ENCODE measurements at regions not wholly inside any gene's neighbourhood (a gene's known extent, or its start where the extent isn't known, plus 50 kb on each side); places are given as distances from the start of the nearest gene placed in this dataset.
A peak's percentile ranks its signal among the peaks of the same experiment; 100 is the strongest.

GRCh38 chr2:38442643-38443541, 65.8 kb upstream of the ATL2 start:
- H3K4me1 ChIP-seq (ENCODE audit: control insufficient read depth, insufficient read depth, low read length) = peaks cover 11% of the 10 kb centered on the region
- no peak overlapping the region for H3K4me3 ChIP-seq (ENCODE audit: low read depth, low read length)
- H3K9me3 ChIP-seq (ENCODE audit: control insufficient read depth, insufficient read depth, low read length) = no peaks in the 10 kb centered on the region
- no peaks in the 10 kb centered on the region for H3K36me3 ChIP-seq (ENCODE audit: control insufficient read depth, insufficient read depth, low read length)
- H3K27ac ChIP-seq (ENCODE audit: low read depth, low read length) = no peak overlapping the region
- H3K27me3 ChIP-seq (ENCODE audit: control insufficient read depth, insufficient read depth, low read length) = no peaks in the 10 kb centered on the region
- WGBS (ENCODE audit: insufficient coverage) = 14% methylated on average over 5 of the region's 8 CpGs
- DNase-seq (ENCODE audit: low read depth in 4 of 6, low spot score in 6 of 6) = peak in 2 of 6 donors; percentile 68 to 86

GRCh38 chr2:38441346-38441745, 64.3 kb upstream of the ATL2 start:
- Histone ChIP-seq H3K27me3 (ENCODE audit: control insufficient read depth, insufficient read depth, low read length) (no peaks in the 10 kb centered on the region), H3K36me3 (ENCODE audit: control insufficient read depth, insufficient read depth, low read length) (no peaks in the 10 kb centered on the region), H3K9me3 (ENCODE audit: control insufficient read depth, insufficient read depth, low read length) (no peaks in the 10 kb centered on the region), H3K4me1 (ENCODE audit: control insufficient read depth, insufficient read depth, low read length) (peaks cover 11% of the 10 kb centered on the region), H3K4me3 (ENCODE audit: low read depth, low read length) (no peak overlapping the region), H3K27ac (ENCODE audit: low read depth, low read length) (no peak overlapping the region)
- no peak for DNase-seq (ENCODE audit: low read depth in 4 of 6, low spot score in 6 of 6)
- WGBS (ENCODE audit: insufficient coverage) = 93% methylated on average over 5 of the region's 7 CpGs

- peak in 1 of 6 donors; percentile 20 for DNase-seq (ENCODE audit: low read depth in 4 of 6, low spot score in 6 of 6)
- Histone ChIP-seq H3K27me3 (ENCODE audit: control insufficient read depth, insufficient read depth, low read length) (no peaks in the 10 kb centered on the region), H3K9me3 (ENCODE audit: control insufficient read depth, insufficient read depth, low read length) (no peaks in the 10 kb centered on the region), H3K27ac (ENCODE audit: low read depth, low read length) (no peak overlapping the region), H3K4me3 (ENCODE audit: low read depth, low read length) (no peak overlapping the region), H3K36me3 (ENCODE audit: control insufficient read depth, insufficient read depth, low read length) (no peaks in the 10 kb centered on the region), H3K4me1 (ENCODE audit: control insufficient read depth, insufficient read depth, low read length) (peaks cover 11% of the 10 kb centered on the region)
- 71% methylated on average over 3 of the region's 5 CpGs for WGBS (ENCODE audit: insufficient coverage)
These were observed 63.6 kb upstream of the ATL2 start for GRCh38 chr2:38440655-38441054.

- Histone ChIP-seq H3K36me3 (ENCODE audit: control insufficient read depth, insufficient read depth, low read length) (no peaks in the 10 kb centered on the region), H3K9me3 (ENCODE audit: control insufficient read depth, insufficient read depth, low read length) (no peaks in the 10 kb centered on the region), H3K4me1 (ENCODE audit: control insufficient read depth, insufficient read depth, low read length) (peaks cover 11% of the 10 kb centered on the region), H3K4me3 (ENCODE audit: low read depth, low read length) (no peak overlapping the region), H3K27ac (ENCODE audit: low read depth, low read length) (no peak overlapping the region), H3K27me3 (ENCODE audit: control insufficient read depth, insufficient read depth, low read length) (no peaks in the 10 kb centered on the region)
- WGBS (ENCODE audit: insufficient coverage) = 75% methylated on average over 2 of the region's 3 CpGs
- no peak for DNase-seq (ENCODE audit: low read depth in 4 of 6, low spot score in 6 of 6)
These were observed 62.8 kb upstream of the ATL2 start for GRCh38 chr2:38439863-38440262.

GRCh38 chr2:38438883-38439612, 62.0 kb upstream of the ATL2 start:
- Histone ChIP-seq H3K4me1 (ENCODE audit: control insufficient read depth, insufficient read depth, low read length) (peaks cover 11% of the 10 kb centered on the region), H3K9me3 (ENCODE audit: control insufficient read depth, insufficient read depth, low read length) (no peaks in the 10 kb centered on the region), H3K27ac (ENCODE audit: low read depth, low read length) (no peak overlapping the region), H3K27me3 (ENCODE audit: control insufficient read depth, insufficient read depth, low read length) (no peaks in the 10 kb centered on the region), H3K4me3 (ENCODE audit: low read depth, low read length) (no peak overlapping the region), H3K36me3 (ENCODE audit: control insufficient read depth, insufficient read depth, low read length) (no peaks in the 10 kb centered on the region)
- WGBS (ENCODE audit: insufficient coverage) = no CpG with 5 or more reads among the region's 2 CpGs
- no peak for DNase-seq (ENCODE audit: low read depth in 4 of 6, low spot score in 6 of 6)

- Histone ChIP-seq H3K4me3 (ENCODE audit: low read depth, low read length) (no peak overlapping the region), H3K4me1 (ENCODE audit: control insufficient read depth, insufficient read depth, low read length) (peaks cover 11% of the 10 kb centered on the region), H3K27me3 (ENCODE audit: control insufficient read depth, insufficient read depth, low read length) (no peaks in the 10 kb centered on the region), H3K27ac (ENCODE audit: low read depth, low read length) (no peak overlapping the region), H3K9me3 (ENCODE audit: control insufficient read depth, insufficient read depth, low read length) (no peaks in the 10 kb centered on the region), H3K36me3 (ENCODE audit: control insufficient read depth, insufficient read depth, low read length) (no peaks in the 10 kb centered on the region)
- WGBS (ENCODE audit: insufficient coverage) = 100% methylated on average over 1 of the region's 2 CpGs
- no peak for DNase-seq (ENCODE audit: low read depth in 4 of 6, low spot score in 6 of 6)
These were observed 61.2 kb upstream of the ATL2 start for GRCh38 chr2:38438133-38438882.

- Histone ChIP-seq H3K4me1 (ENCODE audit: control insufficient read depth, insufficient read depth, low read length) (no peaks in the 10 kb centered on the region), H3K4me3 (ENCODE audit: low read depth, low read length) (no peak overlapping the region), H3K27me3 (ENCODE audit: control insufficient read depth, insufficient read depth, low read length) (no peaks in the 10 kb centered on the region), H3K36me3 (ENCODE audit: control insufficient read depth, insufficient read depth, low read length) (no peaks in the 10 kb centered on the region), H3K27ac (ENCODE audit: low read depth, low read length) (no peak overlapping the region), H3K9me3 (ENCODE audit: control insufficient read depth, insufficient read depth, low read length) (no peaks in the 10 kb centered on the region)
- 88% methylated on average over 2 of the region's 2 CpGs for WGBS (ENCODE audit: insufficient coverage)
- DNase-seq (ENCODE audit: low read depth in 4 of 6, low spot score in 6 of 6) = no peak
These were observed 59.2 kb upstream of the ATL2 start for GRCh38 chr2:38436227-38436664.

- WGBS (ENCODE audit: insufficient coverage) = 80% methylated on average over 1 of the region's 2 CpGs
- peaks cover 1% of the 10 kb centered on the region for H3K4me1 ChIP-seq (ENCODE audit: control insufficient read depth, insufficient read depth, low read length)
- no peaks in the 10 kb centered on the region for H3K9me3 ChIP-seq (ENCODE audit: control insufficient read depth, insufficient read depth, low read length)
- no peaks in the 10 kb centered on the region for H3K27me3 ChIP-seq (ENCODE audit: control insufficient read depth, insufficient read depth, low read length)
- H3K4me3 ChIP-seq (ENCODE audit: low read depth, low read length) = no peak overlapping the region
- DNase-seq (ENCODE audit: low read depth in 4 of 6, low spot score in 6 of 6) = no peak
- no peak overlapping the region for H3K27ac ChIP-seq (ENCODE audit: low read depth, low read length)
- no peaks in the 10 kb centered on the region for H3K36me3 ChIP-seq (ENCODE audit: control insufficient read depth, insufficient read depth, low read length)
These were observed 58.7 kb upstream of the ATL2 start for GRCh38 chr2:38435775-38436174.

- Histone ChIP-seq H3K9me3 (ENCODE audit: control insufficient read depth, insufficient read depth, low read length) (no peaks in the 10 kb centered on the region), H3K36me3 (ENCODE audit: control insufficient read depth, insufficient read depth, low read length) (no peaks in the 10 kb centered on the region), H3K4me3 (ENCODE audit: low read depth, low read length) (no peak overlapping the region), H3K4me1 (ENCODE audit: control insufficient read depth, insufficient read depth, low read length) (peaks cover 5% of the 10 kb centered on the region), H3K27me3 (ENCODE audit: control insufficient read depth, insufficient read depth, low read length) (no peaks in the 10 kb centered on the region), H3K27ac (ENCODE audit: low read depth, low read length) (no peak overlapping the region)
- DNase-seq (ENCODE audit: low read depth in 4 of 6, low spot score in 6 of 6) = no peak
These were observed 57.5 kb upstream of the ATL2 start for GRCh38 chr2:38434595-38434994.
